NCI-H748 treated with DMSO at 0.1 percent for 48 hours (cell line): ENCODE measurements at regions not wholly inside any gene's neighbourhood (a gene's known extent, or its start where the extent isn't known, plus 50 kb on each side); places are given as distances from the start of the nearest gene placed in this dataset.
"Not testable (repeated sequence)": the region's sequence is repeated elsewhere in the genome, so short reads cannot be mapped to it uniquely, and the experiment has no call there.

Experiments
- DNase-seq: peaks from one replicate; lab custom pipeline; 2025; lab: John Stamatoyannopoulos, UW

GRCh38 chr15:20288800-20289537 is 252.6 kb downstream of the GOLGA6L6 start:
- not testable (repeated sequence) for DNase-seq

GRCh38 chr15:20286559-20286958 is 255.0 kb downstream of the GOLGA6L6 start:
- not testable (repeated sequence) for DNase-seq

- DNase-seq, result not testable (repeated sequence)
Observed at GRCh38 chr15:20285696-20286300, 255.8 kb downstream of the GOLGA6L6 start.

- DNase-seq, result not testable (repeated sequence)
Observed at GRCh38 chr15:20284891-20285535, 256.6 kb downstream of the GOLGA6L6 start.

GRCh38 chr15:20283651-20284050 is 257.9 kb downstream of the GOLGA6L6 start:
- not testable (repeated sequence) for DNase-seq

- DNase-seq, result not testable (repeated sequence)
Observed at GRCh38 chr15:20282491-20282943, 259.1 kb downstream of the GOLGA6L6 start.

GRCh38 chr15:20281567-20282275 is 259.9 kb downstream of the GOLGA6L6 start:
- DNase-seq, result not testable (repeated sequence)

GRCh38 chr15:20280933-20281463 is 260.6 kb downstream of the GOLGA6L6 start:
- no peak for DNase-seq

GRCh38 chr15:20280141-20280932 is 261.3 kb downstream of the GOLGA6L6 start:
- DNase-seq, result not testable (repeated sequence)

GRCh38 chr15:20279056-20279455 is 262.5 kb downstream of the GOLGA6L6 start:
- not testable (repeated sequence) for DNase-seq

GRCh38 chr15:20278376-20278775 is 263.2 kb downstream of the GOLGA6L6 start:
- not testable (repeated sequence) for DNase-seq

GRCh38 chr15:20277451-20277850 is 264.1 kb downstream of the GOLGA6L6 start:
- not testable (repeated sequence) for DNase-seq

GRCh38 chr15:20276312-20277114 is 265.1 kb downstream of the GOLGA6L6 start:
- DNase-seq, result not testable (repeated sequence)

GRCh38 chr15:20275373-20275967 is 266.1 kb downstream of the GOLGA6L6 start:
- DNase-seq, result not testable (repeated sequence)

- DNase-seq, result no peak
Observed at GRCh38 chr15:20272422-20273184, 269.0 kb downstream of the GOLGA6L6 start.

GRCh38 chr15:20271647-20272046 is 270.0 kb downstream of the GOLGA6L6 start:
- DNase-seq, result no peak

- not testable (repeated sequence) for DNase-seq
Observed at GRCh38 chr15:20269956-20270355, 271.6 kb downstream of the GOLGA6L6 start.

GRCh38 chr15:20267996-20268395 is 273.6 kb downstream of the GOLGA6L6 start:
- DNase-seq, result not testable (repeated sequence)
